ENCODE measurements at regions not wholly inside any gene's neighbourhood (a gene's known extent, or its start where the extent isn't known, plus 50 kb on each side); places are given as distances from the start of the nearest gene placed in this dataset.

DNA sequence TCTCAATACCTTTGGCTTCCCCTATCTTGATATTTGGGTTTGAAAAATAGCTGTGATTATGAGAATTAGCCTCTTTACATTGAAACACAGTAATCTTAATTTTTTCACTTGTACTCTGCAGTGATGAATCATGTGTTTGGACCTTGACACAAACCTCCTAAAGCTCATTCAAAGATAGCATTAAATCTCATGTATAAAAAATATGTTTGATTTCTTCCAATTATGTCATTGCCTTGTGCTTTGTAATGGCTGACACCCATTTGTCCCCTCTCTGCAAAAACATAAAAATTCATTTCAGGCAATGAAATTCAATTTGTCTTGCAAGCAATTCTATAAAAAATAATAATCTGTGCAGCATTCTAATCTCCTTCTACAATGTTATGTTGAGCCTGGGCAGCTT is 422.4 kb upstream of the BOD1L1 start:
- no peaks in the 10 kb centered on the region for H3K9me3 ChIP-seq (ENCODE audit: control insufficient read depth, low read depth, low read length)
- no peak overlapping the region for H2BK120ac ChIP-seq (ENCODE audit: low read depth, low read length, poor library complexity, severe bottlenecking)
- no peaks in the 10 kb centered on the region for H3K27me3 ChIP-seq (ENCODE audit: insufficient read depth, low read length)
- no peak overlapping the region for H2BK12ac ChIP-seq (ENCODE audit: insufficient read length, low read depth, low read length)
- no peak overlapping the region for H3K4me3 Mint-ChIP-seq
- H3K4me1 Mint-ChIP-seq: no peaks in the 10 kb centered on the region
- no peaks in the 10 kb centered on the region for H3K79me1 ChIP-seq (ENCODE audit: insufficient read depth, low read depth, low read length, poor library complexity, severe bottlenecking)
- H3T11ph ChIP-seq (ENCODE audit: low read length): no peak overlapping the region
- no peak overlapping the region for H3K4me2 ChIP-seq (ENCODE audit: insufficient read depth, insufficient read length, low read length)
- H3K18ac ChIP-seq (ENCODE audit: insufficient read length, low read depth, low read length): no peak overlapping the region
- H4K91ac ChIP-seq (ENCODE audit: insufficient read length, low read depth, low read length): no peak overlapping the region
- H3K23me2 ChIP-seq (ENCODE audit: insufficient read length, low read depth, low read length, poor library complexity, severe bottlenecking): no peaks in the 10 kb centered on the region
- no peak overlapping the region for H4K5ac ChIP-seq (ENCODE audit: insufficient read length, low read depth, low read length)
- H4K20me1 ChIP-seq (ENCODE audit: control insufficient read depth, insufficient read depth, insufficient read length): no peaks in the 10 kb centered on the region
- no peak overlapping the region for H2BK15ac ChIP-seq (ENCODE audit: low read depth, low read length)
- DNase-seq: no peak
- H4K8ac ChIP-seq (replicated peaks; ENCODE audit: insufficient read length, low read depth, low read length): no peak overlapping the region
- H3K56ac ChIP-seq (ENCODE audit: insufficient read length, low read depth, low read length): no peak overlapping the region
- no peak overlapping the region for H2BK5ac ChIP-seq (ENCODE audit: insufficient read length, low read length)
- no peaks in the 10 kb centered on the region for H3K79me2 ChIP-seq (ENCODE audit: insufficient read depth, low read length)
- no peaks in the 10 kb centered on the region for H3K36me3 Mint-ChIP-seq (ENCODE audit: insufficient read depth in 1 of 3, low read depth in 3 of 3)
- no peak overlapping the region for H2AFZ ChIP-seq (ENCODE audit: low read length)
- H3K14ac ChIP-seq (ENCODE audit: insufficient read depth, low read length): no peak overlapping the region
- H3K9ac ChIP-seq (ENCODE audit: extremely low read depth, insufficient read length, low read length): no peak overlapping the region
- no peaks in the 10 kb centered on the region for H3K9me3 Mint-ChIP-seq
- no peak for TF ChIP-seq CTCF (conservative IDR thresholded peaks at IDR 0.05)
- H3K4me1 ChIP-seq (ENCODE audit: insufficient read depth, low read length): no peaks in the 10 kb centered on the region
- H3K4ac ChIP-seq (ENCODE audit: low read depth, low read length): no peak overlapping the region
- no peak overlapping the region for H2BK20ac ChIP-seq (ENCODE audit: low read depth, low read length, poor library complexity, severe bottlenecking)
- H3K27me3 Mint-ChIP-seq (ENCODE audit: low read depth): no peaks in the 10 kb centered on the region
- no peak overlapping the region for H3K27ac Mint-ChIP-seq
- no peak overlapping the region for H3K23ac ChIP-seq (ENCODE audit: insufficient read length, low read depth, low read length)
- H2AK5ac ChIP-seq (ENCODE audit: insufficient read length, low read length): no peak overlapping the region
- no peak overlapping the region for H3K27ac ChIP-seq (ENCODE audit: insufficient read length, low read depth, low read length)

Data from H9 (cell line).